Gastrocnemius medialis (tissue), 4 donors: ENCODE measurements at regions not wholly inside any gene's neighbourhood (a gene's known extent, or its start where the extent isn't known, plus 50 kb on each side); places are given as distances from the start of the nearest gene placed in this dataset.

Experiments used
- ATAC-seq, 2 donors: fragments of 150-250 bp; one replicate each; pipeline ENCODE4 v1.9.1; 2016
- DNase-seq, 2 donors: peaks; one replicate each; pipeline ENCODE4 v3.0.0-alpha.2; 2019
- H3K27ac ChIP-seq, 4 donors: fragments of 200-600 bp; sonication (generic); 1 replicate in 1 of 4; 2 replicates in 3 of 4; pipeline ENCODE4 v1.5.1; 2016 to 2018; ENCODE audit warnings: mild to moderate bottlenecking in 2 of 4, moderate library complexity in 1 of 4
- H3K27me3 ChIP-seq, 3 donors: fragments of 200-600 bp; sonication (generic) in 2 of 3; 1 replicate in 1 of 3; 2 replicates in 2 of 3; pipeline versions ENCODE4 v1.5.1 to v1.6.0; 2016 to 2019; ENCODE audit warnings: mild to moderate bottlenecking in 1 of 3, moderate library complexity in 1 of 3
- H3K36me3 ChIP-seq, 2 donors: fragments of 200-600 bp; sonication (generic) in 1 of 2; one replicate each; pipeline ENCODE4 v1.5.1; 2017 to 2018
- H3K4me1 ChIP-seq, 2 donors: fragments of 200-600 bp; sonication (generic) in 1 of 2; one replicate each; pipeline ENCODE4 v1.5.1; 2016 to 2017; ENCODE audit warnings: mild to moderate bottlenecking in 2 of 2
- H3K4me3 ChIP-seq, 4 donors: fragments of 200-600 bp; sonication (generic) in 3 of 4; 1 replicate in 1 of 4; 2 replicates in 3 of 4; pipeline ENCODE4 v1.5.1; 2016 to 2019; ENCODE audit warnings: mild to moderate bottlenecking in 2 of 4
- H3K9me3 ChIP-seq, 3 donors: fragments of 200-600 bp; sonication (generic) in 2 of 3; 1 replicate in 1 of 3; 2 replicates in 2 of 3; pipeline ENCODE4 v1.5.1; 2016 to 2019
- POLR2A ChIP-seq, 2 donors: fragments of 450-650 bp; IDR thresholded peaks; one replicate each; pipeline ENCODE4 v1.6.1; 2017; ENCODE audit warnings: antibody characterized with exemption in 2 of 2, mild to moderate bottlenecking in 2 of 2, moderate library complexity in 2 of 2
- in situ Hi-C, 4 donors: fragments of 200-750 bp; cut with MboI; loops; one replicate each; pipeline versions ENCODE4 v1.15.0 to v1.8.0; 2017; ENCODE audit warnings: low sequenced_read_pairs in 4 of 4
- intact Hi-C: fragments of 100-400 bp; cut with DNase I; formaldehyde crosslinking; loops from one replicate; pipeline ENCODE4 v1.15.1; 2023; ENCODE audit warnings: low total_unique reads
- TF ChIP-seq, protein P1 (sequence below), 5 experiments: fragments of 450-650 bp in 3 of 5; fragments of 200-600 bp in 2 of 5; sonication (generic) in 2 of 5; IDR thresholded peaks in 4 of 5; conservative IDR thresholded peaks in 1 of 5; 1 replicate in 4 of 5; 2 replicates in 1 of 5; pipeline ENCODE4 v1.5.1; 2016 to 2019; ENCODE audit warnings: antibody characterized with exemption in 5 of 5, mild to moderate bottlenecking in 3 of 5, moderate library complexity in 3 of 5

- H3K4me3 ChIP-seq, result no peak overlapping the region
- no peaks in the 10 kb centered on the region for H3K27me3 ChIP-seq
- TF ChIP-seq, protein P1, sequence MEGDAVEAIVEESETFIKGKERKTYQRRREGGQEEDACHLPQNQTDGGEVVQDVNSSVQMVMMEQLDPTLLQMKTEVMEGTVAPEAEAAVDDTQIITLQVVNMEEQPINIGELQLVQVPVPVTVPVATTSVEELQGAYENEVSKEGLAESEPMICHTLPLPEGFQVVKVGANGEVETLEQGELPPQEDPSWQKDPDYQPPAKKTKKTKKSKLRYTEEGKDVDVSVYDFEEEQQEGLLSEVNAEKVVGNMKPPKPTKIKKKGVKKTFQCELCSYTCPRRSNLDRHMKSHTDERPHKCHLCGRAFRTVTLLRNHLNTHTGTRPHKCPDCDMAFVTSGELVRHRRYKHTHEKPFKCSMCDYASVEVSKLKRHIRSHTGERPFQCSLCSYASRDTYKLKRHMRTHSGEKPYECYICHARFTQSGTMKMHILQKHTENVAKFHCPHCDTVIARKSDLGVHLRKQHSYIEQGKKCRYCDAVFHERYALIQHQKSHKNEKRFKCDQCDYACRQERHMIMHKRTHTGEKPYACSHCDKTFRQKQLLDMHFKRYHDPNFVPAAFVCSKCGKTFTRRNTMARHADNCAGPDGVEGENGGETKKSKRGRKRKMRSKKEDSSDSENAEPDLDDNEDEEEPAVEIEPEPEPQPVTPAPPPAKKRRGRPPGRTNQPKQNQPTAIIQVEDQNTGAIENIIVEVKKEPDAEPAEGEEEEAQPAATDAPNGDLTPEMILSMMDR (IDR thresholded peaks at IDR 0.05 in 4 of 5, conservative IDR thresholded peaks at IDR 0.05 in 1 of 5), result no peak
- no peak for TF ChIP-seq POLR2A (IDR thresholded peaks at IDR 0.05)
- H3K36me3 ChIP-seq, result no peaks in the 10 kb centered on the region
- intact Hi-C loops, result no loop called here
- no peaks in the 10 kb centered on the region for H3K4me1 ChIP-seq
- in situ Hi-C loops, result loop anchor here in 1 of 4 donors (25.0 kb wide), 1 partner anchor 308 kb away; no protein-coding TSS in a partner anchor
- no peak overlapping the region for H3K27ac ChIP-seq
- ATAC-seq (no peak), DNase-seq (no peak)
- no peaks in the 10 kb centered on the region for H3K9me3 ChIP-seq
These were observed 174.8 kb downstream of the GADD45G start for GRCh38 chr9:89779405-89780203.

- intact Hi-C loops (no loop called here), in situ Hi-C loops (loop anchor here in 1 of 4 donors (25.0 kb wide), 1 partner anchor 306 kb away; no protein-coding TSS in a partner anchor)
- TF ChIP-seq POLR2A (IDR thresholded peaks at IDR 0.05), result no peak
- TF ChIP-seq, protein P1 (IDR thresholded peaks at IDR 0.05 in 4 of 5, conservative IDR thresholded peaks at IDR 0.05 in 1 of 5), result no peak
- no peak overlapping the region for H3K27ac ChIP-seq
- H3K9me3 ChIP-seq, result no peaks in the 10 kb centered on the region
- DNase-seq (no peak), ATAC-seq (no peak)
- no peaks in the 10 kb centered on the region for H3K4me1 ChIP-seq
- H3K36me3 ChIP-seq, result no peaks in the 10 kb centered on the region
- H3K4me3 ChIP-seq, result no peak overlapping the region
- no peaks in the 10 kb centered on the region for H3K27me3 ChIP-seq
These were observed 176.1 kb downstream of the GADD45G start for GRCh38 chr9:89780959-89781358.

DNA sequence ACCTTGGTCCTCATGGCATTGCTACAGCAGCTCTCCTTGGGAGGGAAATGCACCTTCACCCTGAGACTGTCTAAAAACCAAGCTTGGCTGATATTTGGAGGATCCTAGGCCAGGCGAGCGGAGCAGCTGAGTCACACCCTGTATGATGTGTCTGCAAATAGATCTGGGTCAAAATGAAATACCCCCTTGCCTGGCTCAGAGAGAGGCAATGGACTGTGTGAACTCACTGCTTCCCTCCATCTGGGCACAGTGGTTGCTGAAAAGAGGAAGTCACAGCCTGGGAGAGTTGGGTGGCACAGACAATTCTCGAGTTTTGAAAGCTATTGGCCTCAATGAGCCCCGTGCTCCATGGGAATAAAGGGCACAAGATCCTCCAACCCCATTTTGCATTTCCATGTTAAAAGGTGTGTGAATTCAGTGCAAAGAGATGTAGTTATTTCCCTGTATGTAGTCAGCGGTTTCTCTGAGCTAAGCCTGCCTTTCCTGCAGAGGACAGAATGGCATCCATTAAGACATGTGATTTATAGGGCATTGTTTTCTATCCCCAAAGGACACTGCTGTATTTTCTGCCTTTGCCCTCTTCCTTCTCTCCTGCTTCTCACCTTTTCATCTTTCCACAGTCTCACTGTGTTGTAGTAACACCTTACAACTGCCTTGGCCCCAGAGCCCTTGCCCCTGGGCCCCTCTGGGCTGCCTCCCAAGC is 177.2 kb downstream of the GADD45G start:
- no peaks in the 10 kb centered on the region for H3K27me3 ChIP-seq
- no peak for TF ChIP-seq POLR2A (IDR thresholded peaks at IDR 0.05)
- TF ChIP-seq, protein P1 (IDR thresholded peaks at IDR 0.05 in 4 of 5, conservative IDR thresholded peaks at IDR 0.05 in 1 of 5), result no peak
- H3K9me3 ChIP-seq, result no peaks in the 10 kb centered on the region
- intact Hi-C loops, result no loop called here
- ATAC-seq (peak; percentile 74 to 82), DNase-seq (no peak)
- no peaks in the 10 kb centered on the region for H3K36me3 ChIP-seq
- no peak overlapping the region for H3K4me3 ChIP-seq
- peaks cover 0 to 6% of the 10 kb centered on the region in 2 donors for H3K4me1 ChIP-seq
- in situ Hi-C loops, result loop anchor here in 1 of 4 donors (25.0 kb wide), 1 partner anchor 305 kb away; no protein-coding TSS in a partner anchor
- H3K27ac ChIP-seq, result no peak overlapping the region

DNA sequence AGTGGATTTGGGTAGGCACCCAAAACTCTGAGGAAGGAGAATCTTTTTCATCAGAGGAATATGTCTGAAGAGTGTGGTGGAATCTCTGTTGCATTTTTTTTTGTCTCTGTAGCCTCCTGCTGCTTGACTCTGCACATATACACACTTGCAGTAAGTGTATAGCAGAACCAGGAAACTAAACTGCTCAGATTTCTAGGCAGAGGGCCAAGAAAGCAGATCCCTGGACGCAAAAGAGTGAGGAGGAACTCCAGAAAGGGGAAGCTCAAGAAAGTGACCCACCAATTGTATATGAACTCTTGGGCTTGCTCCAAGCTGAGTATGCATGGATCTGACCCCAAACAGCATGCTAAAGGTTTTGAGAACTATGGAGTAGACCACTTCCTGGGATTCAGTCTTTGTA is 181.8 kb downstream of the GADD45G start:
- DNase-seq (peak in 1 of 2 donors; percentile 26), ATAC-seq (peak in 1 of 2 donors; percentile 57)
- Histone ChIP-seq H3K36me3 (no peaks in the 10 kb centered on the region), H3K4me3 (no peak overlapping the region), H3K27me3 (no peaks in the 10 kb centered on the region), H3K4me1 (peaks cover 0 to 6% of the 10 kb centered on the region in 2 donors), H3K27ac (no peak overlapping the region), H3K9me3 (no peaks in the 10 kb centered on the region)
- in situ Hi-C loops (loop anchor here in 1 of 4 donors (25.0 kb wide), 1 partner anchor 301 kb away; no protein-coding TSS in a partner anchor), intact Hi-C loops (no loop called here)
- TF ChIP-seq, protein P1 (IDR thresholded peaks at IDR 0.05 in 4 of 5, conservative IDR thresholded peaks at IDR 0.05 in 1 of 5), result no peak
- no peak for TF ChIP-seq POLR2A (IDR thresholded peaks at IDR 0.05)
